ENCODE measurements at regions not wholly inside any gene's neighbourhood (a gene's known extent, or its start where the extent isn't known, plus 50 kb on each side); places are given as distances from the start of the nearest gene placed in this dataset.

DNA sequence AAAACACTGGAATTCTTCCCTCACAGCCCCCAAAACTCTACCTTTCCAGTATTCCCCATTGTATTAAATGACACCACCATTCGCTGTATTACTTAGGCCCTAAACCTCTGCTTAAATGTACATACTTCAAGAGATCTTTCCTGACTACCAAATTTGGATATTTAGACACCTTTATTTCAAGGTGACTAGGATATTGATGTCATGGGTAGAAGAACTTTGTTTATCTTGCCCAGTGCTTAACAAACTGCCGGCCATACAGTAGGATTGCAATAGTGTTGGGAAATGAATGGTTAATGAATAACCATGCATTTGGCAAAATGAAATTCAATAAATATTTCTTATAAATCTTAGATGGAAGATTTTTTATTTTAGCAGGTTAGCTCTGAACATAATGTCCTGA lies 86.2 kb upstream of the CA10 start:
- TF ChIP-seq TCF12 (IDR thresholded peaks at IDR 0.05; ENCODE audit: low read depth): no peak
- no peak for TF ChIP-seq FOXM1 (IDR thresholded peaks at IDR 0.05; ENCODE audit: borderline replicate concordance, low read depth)
- TF ChIP-seq, protein P1, sequence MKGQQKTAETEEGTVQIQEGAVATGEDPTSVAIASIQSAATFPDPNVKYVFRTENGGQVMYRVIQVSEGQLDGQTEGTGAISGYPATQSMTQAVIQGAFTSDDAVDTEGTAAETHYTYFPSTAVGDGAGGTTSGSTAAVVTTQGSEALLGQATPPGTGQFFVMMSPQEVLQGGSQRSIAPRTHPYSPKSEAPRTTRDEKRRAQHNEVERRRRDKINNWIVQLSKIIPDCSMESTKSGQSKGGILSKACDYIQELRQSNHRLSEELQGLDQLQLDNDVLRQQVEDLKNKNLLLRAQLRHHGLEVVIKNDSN (IDR thresholded peaks at IDR 0.05): no peak
- no peak for TF ChIP-seq EP300 (IDR thresholded peaks at IDR 0.05; ENCODE audit: borderline replicate concordance)
- TF ChIP-seq CEBPB (IDR thresholded peaks at IDR 0.05): no peak
- no peak for TF ChIP-seq REST (IDR thresholded peaks at IDR 0.05; ENCODE audit: low read depth)

All from Ishikawa (cell line).